DOHH2 (cell line): ENCODE measurements at regions not wholly inside any gene's neighbourhood (a gene's known extent, or its start where the extent isn't known, plus 50 kb on each side); places are given as distances from the start of the nearest gene placed in this dataset.

ENCODE experiments used
- H3F3A ChIP-seq: fragments of 200-600 bp; sonication (generic), shearing (Covaris generic); 2 replicates; pipeline ENCODE4 v1.6.0; 2016; ENCODE audit warnings: antibody characterized with exemption, mild to moderate bottlenecking; ENCODE audit not compliant: control insufficient read depth, insufficient read depth
- H3K27ac ChIP-seq: fragments of 200-600 bp; sonication (generic); 2 replicates; pipeline ENCODE4 v1.5.1; 2014; ENCODE audit warnings: low read depth, mild to moderate bottlenecking, low read length, moderate library complexity
- H3K27me3 ChIP-seq: fragments of 200-600 bp; sonication (generic); 2 replicates; pipeline ENCODE4 v1.6.1; 2014; ENCODE audit warnings: mild to moderate bottlenecking, low read length, mixed read lengths; ENCODE audit not compliant: control insufficient read depth
- H3K36me3 ChIP-seq: fragments of 200-600 bp; sonication (generic); 2 replicates; pipeline ENCODE4 v1.6.1; 2014; ENCODE audit warnings: mild to moderate bottlenecking, low read length, moderate library complexity, mixed read lengths; ENCODE audit not compliant: control insufficient read depth
- H3K4me1 ChIP-seq: fragments of 200-600 bp; sonication (generic); 2 replicates; pipeline ENCODE4 v1.6.1; 2014; ENCODE audit warnings: mild to moderate bottlenecking, low read length, mixed read lengths; ENCODE audit not compliant: control insufficient read depth
- H3K4me2 ChIP-seq: fragments of 200-600 bp; sonication (generic); 2 replicates; pipeline ENCODE4 v1.6.0; 2014; ENCODE audit warnings: mild to moderate bottlenecking, low read length, moderate library complexity
- H3K4me3 ChIP-seq: fragments of 200-600 bp; sonication (generic); 2 replicates; pipeline ENCODE4 v1.5.1; 2014; ENCODE audit warnings: mild to moderate bottlenecking, low read length, mixed read lengths
- H3K79me2 ChIP-seq: fragments of 200-600 bp; sonication (generic); 2 replicates; pipeline ENCODE4 v1.6.1; 2014; ENCODE audit warnings: mild to moderate bottlenecking, low read length, mixed read lengths; ENCODE audit not compliant: control insufficient read depth
- H3K9me2 ChIP-seq: fragments of 200-600 bp; sonication (generic); replicated peaks from 2 replicates; pipeline ENCODE4 v1.6.1; 2014; ENCODE audit warnings: mild to moderate bottlenecking, low read length, mixed read lengths; ENCODE audit not compliant: control insufficient read depth
- H3K9me3 ChIP-seq: fragments of 200-600 bp; sonication (generic); 2 replicates; pipeline ENCODE4 v1.6.1; 2014; ENCODE audit warnings: antibody characterized with exemption, low read length, mixed read lengths; ENCODE audit not compliant: control insufficient read depth, insufficient read depth
- H4K20me1 ChIP-seq: fragments of 200-600 bp; sonication (generic); 2 replicates; pipeline ENCODE4 v1.6.0; 2014; ENCODE audit warnings: low read depth, mild to moderate bottlenecking, antibody characterized with exemption, low read length, moderate library complexity; ENCODE audit not compliant: control insufficient read depth, insufficient read depth
- EZH2phosphoT487 ChIP-seq: fragments of 200-600 bp; sonication (generic); IDR thresholded peaks from 2 replicates; pipeline ENCODE4 v1.6.1; 2017; ENCODE audit warnings: borderline replicate concordance, mild to moderate bottlenecking, antibody characterized with exemption, low read length, moderate library complexity, mixed read lengths
- TF ChIP-seq, protein P1 (sequence below): fragments of 200-600 bp; sonication (generic); IDR thresholded peaks from one replicate; pipeline ENCODE4 v1.5.1; 2014; ENCODE audit warnings: antibody characterized with exemption, mild to moderate bottlenecking, low read depth, low read length; ENCODE audit not compliant: poor library complexity, severe bottlenecking

DNA sequence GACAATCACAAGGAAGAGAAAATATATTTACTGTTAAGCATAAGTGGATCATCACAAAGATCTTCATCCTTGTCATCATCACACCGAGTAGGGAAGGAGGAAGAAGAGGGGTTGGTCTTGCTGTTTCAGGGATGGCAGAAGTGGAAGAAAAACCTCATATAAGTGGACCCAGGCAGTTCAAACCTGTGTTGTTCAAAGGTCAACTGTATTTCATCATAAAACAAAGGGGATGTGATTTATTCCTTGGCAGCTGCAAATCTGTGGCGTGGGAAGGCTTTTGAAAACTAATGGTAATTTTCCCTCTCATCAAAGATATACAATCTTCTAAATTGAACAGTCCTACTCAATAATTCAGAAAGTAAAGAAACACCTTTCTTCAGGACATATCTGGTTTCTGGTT lies 129.9 kb upstream of the ABI3BP start:
- Histone ChIP-seq H3K79me2 (no peaks in the 10 kb centered on the region), H3K27ac (no peak overlapping the region), H3K4me2 (no peak overlapping the region)

GRCh38 chr3:101122681-101123080 lies 129.5 kb upstream of the ABI3BP start:
- Histone ChIP-seq H3K36me3 (no peaks in the 10 kb centered on the region), H3K4me3 (no peak overlapping the region), H3K4me1 (no peaks in the 10 kb centered on the region), H3K27ac (no peak overlapping the region), H3F3A (no peaks in the 10 kb centered on the region), H3K4me2 (no peak overlapping the region), H4K20me1 (no peaks in the 10 kb centered on the region), H3K27me3 (no peaks in the 10 kb centered on the region), H3K9me2 (no peaks in the 10 kb centered on the region; the same call in 1 of the 2 replicates), H3K79me2 (no peaks in the 10 kb centered on the region), H3K9me3 (no peaks in the 10 kb centered on the region)
- TF ChIP-seq, protein P1, sequence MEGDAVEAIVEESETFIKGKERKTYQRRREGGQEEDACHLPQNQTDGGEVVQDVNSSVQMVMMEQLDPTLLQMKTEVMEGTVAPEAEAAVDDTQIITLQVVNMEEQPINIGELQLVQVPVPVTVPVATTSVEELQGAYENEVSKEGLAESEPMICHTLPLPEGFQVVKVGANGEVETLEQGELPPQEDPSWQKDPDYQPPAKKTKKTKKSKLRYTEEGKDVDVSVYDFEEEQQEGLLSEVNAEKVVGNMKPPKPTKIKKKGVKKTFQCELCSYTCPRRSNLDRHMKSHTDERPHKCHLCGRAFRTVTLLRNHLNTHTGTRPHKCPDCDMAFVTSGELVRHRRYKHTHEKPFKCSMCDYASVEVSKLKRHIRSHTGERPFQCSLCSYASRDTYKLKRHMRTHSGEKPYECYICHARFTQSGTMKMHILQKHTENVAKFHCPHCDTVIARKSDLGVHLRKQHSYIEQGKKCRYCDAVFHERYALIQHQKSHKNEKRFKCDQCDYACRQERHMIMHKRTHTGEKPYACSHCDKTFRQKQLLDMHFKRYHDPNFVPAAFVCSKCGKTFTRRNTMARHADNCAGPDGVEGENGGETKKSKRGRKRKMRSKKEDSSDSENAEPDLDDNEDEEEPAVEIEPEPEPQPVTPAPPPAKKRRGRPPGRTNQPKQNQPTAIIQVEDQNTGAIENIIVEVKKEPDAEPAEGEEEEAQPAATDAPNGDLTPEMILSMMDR = no peak

More for the DNA sequence above, 129.9 kb upstream of the ABI3BP start:
- Histone ChIP-seq H3K36me3 (no peaks in the 10 kb centered on the region), H3K27me3 (no peaks in the 10 kb centered on the region), H3F3A (no peaks in the 10 kb centered on the region), H3K9me2 (no peaks in the 10 kb centered on the region; the same call in 1 of the 2 replicates), H4K20me1 (no peaks in the 10 kb centered on the region), H3K4me1 (no peaks in the 10 kb centered on the region), H3K4me3 (no peak overlapping the region), H3K9me3 (no peaks in the 10 kb centered on the region)
- TF ChIP-seq EZH2phosphoT487 = no peak
- TF ChIP-seq, protein P1 = no peak

DNA sequence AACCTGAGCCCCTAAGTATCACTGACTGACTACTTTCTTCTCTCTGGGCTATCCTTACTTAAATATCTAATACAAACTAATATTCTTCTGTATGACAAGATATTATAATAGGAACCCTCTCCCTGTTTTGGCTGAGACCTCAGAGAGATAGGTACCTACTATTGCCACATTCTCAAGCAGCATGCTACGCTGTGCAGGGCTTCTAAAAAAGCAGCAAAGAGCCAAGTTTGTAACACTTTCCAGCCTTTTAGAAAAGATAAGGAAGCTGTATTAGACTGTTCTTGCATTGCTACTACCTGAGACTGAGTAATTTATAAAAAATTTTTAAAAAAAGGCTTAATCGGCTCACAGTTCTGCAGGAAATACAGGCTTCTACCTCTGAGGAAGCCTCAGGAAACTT lies 126.8 kb upstream of the ABI3BP start:
- Histone ChIP-seq H3K4me2 (no peak overlapping the region), H3K27ac (no peak overlapping the region), H3K4me1 (no peaks in the 10 kb centered on the region), H3K4me3 (no peak overlapping the region), H3K79me2 (no peaks in the 10 kb centered on the region), H3K27me3 (no peaks in the 10 kb centered on the region), H3K36me3 (no peaks in the 10 kb centered on the region), H3K9me3 (no peaks in the 10 kb centered on the region), H3F3A (no peaks in the 10 kb centered on the region), H4K20me1 (no peaks in the 10 kb centered on the region), H3K9me2 (no peaks in the 10 kb centered on the region; the same call in 1 of the 2 replicates)
- no peak for TF ChIP-seq EZH2phosphoT487
- TF ChIP-seq, protein P1 = no peak

- Histone ChIP-seq H3K36me3 (no peaks in the 10 kb centered on the region), H3K79me2 (no peaks in the 10 kb centered on the region), H3K4me2 (no peak overlapping the region), H3K9me2 (no peaks in the 10 kb centered on the region; the same call in 1 of the 2 replicates), H4K20me1 (no peaks in the 10 kb centered on the region), H3K27ac (no peak overlapping the region), H3K4me1 (no peaks in the 10 kb centered on the region), H3F3A (no peaks in the 10 kb centered on the region), H3K27me3 (no peaks in the 10 kb centered on the region), H3K4me3 (no peak overlapping the region), H3K9me3 (no peaks in the 10 kb centered on the region)
- TF ChIP-seq EZH2phosphoT487 = no peak
- TF ChIP-seq, protein P1 = no peak
Measured at GRCh38 chr3:101119535-101119934, 126.3 kb upstream of the ABI3BP start.
